ENCODE measurements at regions not wholly inside any gene's neighbourhood (a gene's known extent, or its start where the extent isn't known, plus 50 kb on each side); places are given as distances from the start of the nearest gene placed in this dataset.
A peak's percentile ranks its signal among the peaks of the same experiment; 100 is the strongest.

GRCh38 chr6:167664678-167665660, 161.7 kb upstream of the AFDN start:
- Histone ChIP-seq H3K27me3 (ENCODE audit: control insufficient read depth in 3 of 3, insufficient read depth in 3 of 3, low read length in 3 of 3) (no peaks in the 10 kb centered on the region), H3K36me3 (ENCODE audit: control insufficient read depth in 3 of 3, insufficient read depth in 2 of 3, low read depth in 1 of 3, low read length in 3 of 3) (no peaks in the 10 kb centered on the region), H3K9me3 (ENCODE audit: control insufficient read depth in 2 of 2, insufficient read depth in 1 of 2, low read depth in 1 of 2, low read length in 1 of 2) (no peaks in the 10 kb centered on the region), H3K4me1 (ENCODE audit: control insufficient read depth in 3 of 3, insufficient read depth in 2 of 3, low read depth in 1 of 3, low read length in 2 of 3) (peaks cover 2 to 28% (median 2%) of the 10 kb centered on the region in 3 donors), H3K27ac (ENCODE audit: low read depth in 1 of 3, low read length in 2 of 3) (no peak overlapping the region), H3K4me3 (ENCODE audit: low read depth in 1 of 3, low read length in 3 of 3) (no peak overlapping the region)
- DNase-seq, result no peak
- 67 to 77% (median 75%) methylated on average over 15 of the region's 15 CpGs for WGBS, 3 donors
- no peak for FAIRE-seq

- peaks cover 2 to 36% (median 5%) of the 10 kb centered on the region in 3 donors for H3K4me1 ChIP-seq (ENCODE audit: control insufficient read depth in 3 of 3, insufficient read depth in 2 of 3, low read depth in 1 of 3, low read length in 2 of 3)
- no peak for DNase-seq
Observed at GRCh38 chr6:167665698-167666330, 160.9 kb upstream of the AFDN start.

GRCh38 chr6:167666571-167667203, 160.0 kb upstream of the AFDN start:
- Histone ChIP-seq H3K9me3 (ENCODE audit: control insufficient read depth in 2 of 2, insufficient read depth in 1 of 2, low read depth in 1 of 2, low read length in 1 of 2) (peaks cover 0 to 1% of the 10 kb centered on the region in 2 donors), H3K36me3 (ENCODE audit: control insufficient read depth in 3 of 3, insufficient read depth in 2 of 3, low read depth in 1 of 3, low read length in 3 of 3) (no peaks in the 10 kb centered on the region), H3K4me3 (ENCODE audit: low read depth in 1 of 3, low read length in 3 of 3) (no peak overlapping the region), H3K4me1 (ENCODE audit: control insufficient read depth in 3 of 3, insufficient read depth in 2 of 3, low read depth in 1 of 3, low read length in 2 of 3) (peaks cover 2 to 33% (median 4%) of the 10 kb centered on the region in 3 donors), H3K27ac (ENCODE audit: low read depth in 1 of 3, low read length in 2 of 3) (no peak overlapping the region), H3K27me3 (ENCODE audit: control insufficient read depth in 3 of 3, insufficient read depth in 3 of 3, low read length in 3 of 3) (no peaks in the 10 kb centered on the region)
- DNase-seq (no peak), FAIRE-seq (no peak)
- WGBS, 3 donors, result 83 to 88% (median 85%) methylated on average over 20 of the region's 20 CpGs

More at GRCh38 chr6:167665698-167666330, 160.9 kb upstream of the AFDN start:
- Histone ChIP-seq H3K9me3 (ENCODE audit: control insufficient read depth in 2 of 2, insufficient read depth in 1 of 2, low read depth in 1 of 2, low read length in 1 of 2) (no peaks in the 10 kb centered on the region), H3K27me3 (ENCODE audit: control insufficient read depth in 3 of 3, insufficient read depth in 3 of 3, low read length in 3 of 3) (no peaks in the 10 kb centered on the region), H3K27ac (ENCODE audit: low read depth in 1 of 3, low read length in 2 of 3) (no peak overlapping the region), H3K4me3 (ENCODE audit: low read depth in 1 of 3, low read length in 3 of 3) (no peak overlapping the region), H3K36me3 (ENCODE audit: control insufficient read depth in 3 of 3, insufficient read depth in 2 of 3, low read depth in 1 of 3, low read length in 3 of 3) (no peaks in the 10 kb centered on the region)
- no peak for FAIRE-seq
- 80 to 89% (median 88%) methylated on average over 19 of the region's 19 CpGs for WGBS, 3 donors

- no peak for FAIRE-seq
- DNase-seq, result no peak
- Histone ChIP-seq H3K27me3 (ENCODE audit: control insufficient read depth in 3 of 3, insufficient read depth in 3 of 3, low read length in 3 of 3) (no peaks in the 10 kb centered on the region), H3K36me3 (ENCODE audit: control insufficient read depth in 3 of 3, insufficient read depth in 2 of 3, low read depth in 1 of 3, low read length in 3 of 3) (no peaks in the 10 kb centered on the region), H3K9me3 (ENCODE audit: control insufficient read depth in 2 of 2, insufficient read depth in 1 of 2, low read depth in 1 of 2, low read length in 1 of 2) (peaks cover 0 to 8% of the 10 kb centered on the region in 2 donors), H3K4me3 (ENCODE audit: low read depth in 1 of 3, low read length in 3 of 3) (no peak overlapping the region), H3K4me1 (ENCODE audit: control insufficient read depth in 3 of 3, insufficient read depth in 2 of 3, low read depth in 1 of 3, low read length in 2 of 3) (peaks cover 0 to 29% (median 3%) of the 10 kb centered on the region in 3 donors), H3K27ac (ENCODE audit: low read depth in 1 of 3, low read length in 2 of 3) (no peak overlapping the region)
- 87 to 92% (median 90%) methylated on average over 23 of the region's 23 CpGs for WGBS, 3 donors
Observed at GRCh38 chr6:167667204-167668018, 159.3 kb upstream of the AFDN start.

- H3K9me3 ChIP-seq (ENCODE audit: control insufficient read depth in 2 of 2, insufficient read depth in 1 of 2, low read depth in 1 of 2, low read length in 1 of 2), result peaks cover 0 to 8% of the 10 kb centered on the region in 2 donors
- DNase-seq (peak; percentile 79 to 81), FAIRE-seq (no peak)
- WGBS, 3 donors, result 34 to 56% (median 47%) methylated on average over 26 of the region's 26 CpGs
- H3K27ac ChIP-seq (ENCODE audit: low read depth in 1 of 3, low read length in 2 of 3), result no peak overlapping the region
- H3K27me3 ChIP-seq (ENCODE audit: control insufficient read depth in 3 of 3, insufficient read depth in 3 of 3, low read length in 3 of 3), result no peaks in the 10 kb centered on the region
- no peaks in the 10 kb centered on the region for H3K36me3 ChIP-seq (ENCODE audit: control insufficient read depth in 3 of 3, insufficient read depth in 2 of 3, low read depth in 1 of 3, low read length in 3 of 3)
- H3K4me1 ChIP-seq (ENCODE audit: control insufficient read depth in 3 of 3, insufficient read depth in 2 of 3, low read depth in 1 of 3, low read length in 2 of 3), result peaks cover 0 to 29% (median 3%) of the 10 kb centered on the region in 3 donors
- no peak overlapping the region for H3K4me3 ChIP-seq (ENCODE audit: low read depth in 1 of 3, low read length in 3 of 3)
Observed at GRCh38 chr6:167668019-167668753, 158.5 kb upstream of the AFDN start.

- Histone ChIP-seq H3K27me3 (ENCODE audit: control insufficient read depth in 3 of 3, insufficient read depth in 3 of 3, low read length in 3 of 3) (no peaks in the 10 kb centered on the region), H3K27ac (ENCODE audit: low read depth in 1 of 3, low read length in 2 of 3) (no peak overlapping the region), H3K9me3 (ENCODE audit: control insufficient read depth in 2 of 2, insufficient read depth in 1 of 2, low read depth in 1 of 2, low read length in 1 of 2) (peaks cover 0 to 8% of the 10 kb centered on the region in 2 donors), H3K4me1 (ENCODE audit: control insufficient read depth in 3 of 3, insufficient read depth in 2 of 3, low read depth in 1 of 3, low read length in 2 of 3) (peaks cover 0 to 29% (median 3%) of the 10 kb centered on the region in 3 donors), H3K36me3 (ENCODE audit: control insufficient read depth in 3 of 3, insufficient read depth in 2 of 3, low read depth in 1 of 3, low read length in 3 of 3) (no peaks in the 10 kb centered on the region), H3K4me3 (ENCODE audit: low read depth in 1 of 3, low read length in 3 of 3) (no peak overlapping the region)
- WGBS, 3 donors, result 63 to 81% (median 65%) methylated on average over 21 of the region's 21 CpGs
- DNase-seq, result no peak
- no peak for FAIRE-seq
Observed at GRCh38 chr6:167668754-167669552, 157.8 kb upstream of the AFDN start.

- peaks cover 0 to 29% (median 3%) of the 10 kb centered on the region in 3 donors for H3K4me1 ChIP-seq (ENCODE audit: control insufficient read depth in 3 of 3, insufficient read depth in 2 of 3, low read depth in 1 of 3, low read length in 2 of 3)
- peaks cover 0 to 8% of the 10 kb centered on the region in 2 donors for H3K9me3 ChIP-seq (ENCODE audit: control insufficient read depth in 2 of 2, insufficient read depth in 1 of 2, low read depth in 1 of 2, low read length in 1 of 2)
- WGBS, 3 donors, result 89 to 96% (median 91%) methylated on average over 9 of the region's 9 CpGs
- no peak overlapping the region for H3K4me3 ChIP-seq (ENCODE audit: low read depth in 1 of 3, low read length in 3 of 3)
- DNase-seq, result no peak
- no peak overlapping the region for H3K27ac ChIP-seq (ENCODE audit: low read depth in 1 of 3, low read length in 2 of 3)
- no peaks in the 10 kb centered on the region for H3K27me3 ChIP-seq (ENCODE audit: control insufficient read depth in 3 of 3, insufficient read depth in 3 of 3, low read length in 3 of 3)
- H3K36me3 ChIP-seq (ENCODE audit: control insufficient read depth in 3 of 3, insufficient read depth in 2 of 3, low read depth in 1 of 3, low read length in 3 of 3), result no peaks in the 10 kb centered on the region
- no peak for FAIRE-seq
Observed at GRCh38 chr6:167669553-167669849, 157.2 kb upstream of the AFDN start.

Measured in small intestine (tissue), 7 donors.